NCI-H748 treated with DMSO at 0.1 percent for 48 hours (cell line): ENCODE measurements at regions not wholly inside any gene's neighbourhood (a gene's known extent, or its start where the extent isn't known, plus 50 kb on each side); places are given as distances from the start of the nearest gene placed in this dataset.
A peak's percentile ranks its signal among the peaks of the same experiment; 100 is the strongest.
"Not testable (repeated sequence)": the region's sequence is repeated elsewhere in the genome, so short reads cannot be mapped to it uniquely, and the experiment has no call there.

Source experiments
- DNase-seq: peaks from one replicate; lab custom pipeline; 2025; lab: John Stamatoyannopoulos, UW

DNA sequence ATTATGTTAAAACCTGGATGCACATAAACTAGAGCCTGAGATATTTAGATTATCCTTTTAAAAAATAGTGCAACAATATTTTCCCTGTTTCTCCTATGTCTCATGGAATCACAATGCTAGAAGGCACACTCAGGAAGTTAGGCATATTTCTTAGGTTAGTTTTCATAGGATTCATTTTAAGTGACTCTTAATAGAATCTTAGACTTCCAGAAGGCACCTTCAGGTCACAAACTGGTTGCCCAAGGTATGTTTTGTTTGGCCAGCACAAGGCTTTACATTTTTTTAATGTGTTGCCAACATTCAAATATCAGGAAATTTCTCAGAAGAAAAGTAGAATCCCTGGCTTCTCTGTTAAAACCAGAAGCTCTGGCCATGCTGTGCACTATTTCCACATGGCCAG is 129.3 kb downstream of the LNPK start:
- DNase-seq: no peak

GRCh38 chr2:175872005-175872348 is 130.1 kb downstream of the LNPK start:
- no peak for DNase-seq

GRCh38 chr2:175871331-175872004 is 130.6 kb downstream of the LNPK start:
- DNase-seq: no peak

DNA sequence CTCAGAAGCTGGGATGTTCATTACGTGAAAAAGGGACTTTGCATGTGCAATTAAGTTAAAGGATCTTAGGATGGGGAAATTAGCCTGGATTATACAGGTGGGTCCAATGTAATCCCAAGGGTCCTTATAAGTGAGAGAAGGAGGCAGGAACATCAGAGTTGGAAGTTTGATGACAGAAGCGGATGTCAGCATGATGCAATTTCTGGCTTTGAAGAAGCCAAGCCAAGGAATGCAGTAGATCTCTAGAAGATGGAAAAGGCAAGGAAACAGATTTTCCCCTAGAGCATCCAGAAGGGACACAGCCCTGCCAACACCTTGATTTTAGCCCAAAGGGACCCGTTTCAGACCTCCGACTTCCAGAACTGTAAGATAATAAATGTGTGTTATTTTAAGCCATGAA is 136.4 kb downstream of the LNPK start:
- no peak for DNase-seq

GRCh38 chr2:175864137-175864850 is 137.8 kb downstream of the LNPK start:
- no peak for DNase-seq

GRCh38 chr2:175861958-175862357 is 140.1 kb downstream of the LNPK start:
- no peak for DNase-seq

DNA sequence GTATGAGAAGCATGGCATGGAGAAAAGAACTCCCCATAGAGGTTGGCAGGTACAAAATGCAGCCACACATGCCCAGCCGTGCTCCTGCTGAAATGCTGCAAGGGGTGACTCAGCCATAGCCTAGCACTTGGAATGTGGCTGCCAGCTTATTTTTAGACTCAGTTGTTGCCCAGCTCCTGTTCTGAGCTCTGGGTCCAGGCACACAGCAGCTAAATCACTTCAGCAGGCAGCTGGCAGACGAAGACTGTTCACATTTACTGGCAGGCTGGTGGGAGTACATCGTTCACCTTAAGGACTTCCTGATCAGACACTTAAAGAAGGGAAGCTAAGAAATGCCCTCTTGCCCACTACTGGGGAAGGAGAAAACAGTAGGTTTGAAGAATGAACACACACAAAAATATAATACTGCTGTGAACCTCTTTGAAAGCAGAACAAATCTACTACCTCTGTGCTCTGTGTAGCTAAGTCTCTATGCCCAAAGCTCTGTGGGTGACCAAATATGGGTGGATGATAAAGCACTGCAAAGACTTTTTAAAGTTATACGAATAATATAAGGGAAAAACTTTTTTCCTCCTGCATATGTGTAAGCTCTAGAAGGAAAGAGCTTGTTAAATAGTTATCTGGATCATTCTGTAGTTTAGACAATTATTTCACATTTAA is 146.1 kb downstream of the LNPK start:
- DNase-seq: no peak

DNA sequence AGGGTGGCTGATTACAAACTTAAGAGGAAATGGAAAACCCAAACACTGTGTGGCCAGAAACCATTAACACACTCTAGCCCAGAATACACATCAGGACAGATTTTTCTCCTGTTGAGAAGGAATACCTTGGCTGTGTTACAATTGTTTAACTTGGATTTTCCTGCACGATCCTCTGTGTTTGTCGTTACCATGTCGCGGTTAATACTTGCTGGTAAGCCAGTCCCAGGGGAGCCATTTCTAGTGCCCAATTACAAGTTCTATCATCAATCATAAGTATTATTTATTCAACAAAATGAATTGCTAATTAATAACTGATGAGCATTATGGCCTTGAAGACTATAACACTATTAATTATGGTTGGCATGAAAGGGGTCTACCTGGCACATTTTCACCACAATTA is 146.8 kb downstream of the LNPK start:
- peak; percentile 16 for DNase-seq

- DNase-seq: peak; percentile 87
These were observed 147.4 kb downstream of the LNPK start for GRCh38 chr2:175854665-175855064.

GRCh38 chr2:175854129-175854528 is 147.9 kb downstream of the LNPK start:
- DNase-seq: peak; percentile 94

DNA sequence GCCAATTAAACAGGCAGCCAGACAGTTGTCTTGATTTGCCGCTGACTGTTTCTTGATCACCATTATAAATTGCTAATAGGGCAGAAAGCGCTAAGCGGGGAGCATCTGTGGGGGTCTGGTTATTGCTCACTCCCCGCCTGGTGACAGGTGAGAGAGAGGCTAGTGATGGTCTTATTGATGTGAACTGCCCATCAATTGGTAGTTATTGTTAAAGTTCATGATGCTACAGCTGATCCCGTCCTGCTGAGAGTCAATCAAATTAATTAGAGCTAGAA is 148.5 kb downstream of the LNPK start:
- peak; percentile 69 for DNase-seq

DNA sequence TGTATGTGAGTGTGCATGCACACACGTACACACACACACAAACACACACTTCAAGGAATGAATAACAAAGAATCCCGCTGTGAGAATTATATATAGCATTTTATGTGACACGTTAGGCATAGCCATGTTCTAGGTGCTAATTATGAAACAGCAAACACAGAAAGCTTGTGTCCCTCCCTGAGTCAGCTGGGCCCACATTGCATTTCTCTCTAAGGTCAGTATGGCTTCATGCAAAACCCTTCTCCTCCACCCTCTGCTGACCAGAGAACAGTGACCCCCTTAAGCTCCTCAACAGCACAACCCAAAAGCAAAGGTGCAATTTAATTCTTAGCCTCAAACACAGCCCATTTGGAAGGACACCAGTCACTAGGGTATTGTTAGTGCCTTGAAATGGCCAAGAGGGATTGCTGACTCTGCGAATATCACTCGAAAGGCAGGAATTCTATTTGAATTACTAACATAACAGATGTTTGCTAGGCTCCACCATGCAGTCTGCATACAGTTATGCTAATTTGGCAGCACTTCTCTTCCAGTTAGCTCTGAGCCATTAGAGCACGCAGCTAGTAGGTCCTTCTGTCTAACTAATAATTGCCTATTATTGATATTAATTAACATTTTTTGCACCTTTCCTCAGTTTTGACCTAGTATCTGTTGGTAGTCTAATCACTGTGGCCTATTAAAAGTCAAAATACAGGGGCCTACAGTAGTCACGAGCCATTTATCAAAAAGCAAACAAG is 149.0 kb downstream of the LNPK start:
- DNase-seq: peak; percentile 52

GRCh38 chr2:175847128-175847527 is 154.9 kb downstream of the LNPK start:
- DNase-seq: no peak

- DNase-seq: no peak
These were observed 157.9 kb downstream of the LNPK start for GRCh38 chr2:175844169-175844568.

DNA sequence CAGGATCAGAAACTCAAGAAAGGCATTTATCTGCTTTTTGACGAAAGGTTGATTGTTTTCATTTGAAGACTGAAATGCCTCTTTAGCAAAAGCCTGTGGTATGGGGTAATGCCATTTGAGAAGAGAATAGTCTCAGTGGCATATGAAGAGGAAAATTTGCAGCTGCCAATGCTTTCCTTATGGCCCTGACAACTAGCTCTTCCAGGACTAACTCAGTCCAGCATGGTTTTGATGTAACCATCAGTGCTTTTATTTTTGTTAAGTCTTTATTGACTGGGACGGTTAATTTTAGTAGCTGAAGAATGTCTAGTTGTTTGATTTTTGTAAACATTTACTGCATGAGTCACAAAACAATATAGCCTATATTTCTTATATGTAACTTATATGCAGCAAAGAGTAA is 158.4 kb downstream of the LNPK start:
- DNase-seq: no peak

DNA sequence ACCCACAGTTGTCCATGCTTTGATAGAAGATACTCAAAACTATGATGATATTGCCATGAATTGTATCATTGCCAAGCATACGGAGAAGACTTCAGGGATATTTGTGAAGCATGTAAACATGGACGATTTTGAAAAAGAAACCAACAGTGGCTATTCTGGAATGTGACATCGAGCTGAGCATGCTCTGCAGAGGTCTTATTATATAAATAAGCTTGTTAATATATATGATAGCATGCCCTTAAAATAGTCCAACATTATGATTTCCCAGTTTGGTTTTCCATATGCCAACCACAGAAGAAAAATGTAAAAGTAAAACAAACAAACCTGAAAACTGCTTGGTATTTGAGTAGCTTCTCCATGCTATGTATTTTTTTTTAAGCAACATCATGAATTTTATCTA is 159.1 kb downstream of the LNPK start:
- no peak for DNase-seq

DNA sequence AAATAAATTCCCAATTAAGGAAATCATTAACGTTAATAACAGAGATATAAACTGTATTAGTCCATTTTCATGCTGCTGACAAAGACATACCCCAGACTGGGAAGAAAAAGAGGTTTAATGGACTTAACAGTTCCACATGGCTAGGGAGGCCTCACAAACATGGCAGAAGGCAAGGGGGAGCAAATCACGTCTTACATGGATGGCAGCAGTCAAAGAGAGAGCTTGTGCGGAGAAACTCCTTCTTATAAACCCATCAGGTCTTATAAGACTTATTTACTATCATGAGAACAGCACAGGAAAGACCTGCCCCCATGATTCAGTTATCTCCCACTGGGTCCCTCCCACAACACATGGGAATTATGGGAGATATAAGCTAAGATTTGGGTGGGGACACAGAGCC is 161.3 kb downstream of the LNPK start:
- DNase-seq: not testable (repeated sequence)

GRCh38 chr2:175840256-175840655 is 161.8 kb downstream of the LNPK start:
- no peak for DNase-seq

GRCh38 chr2:175838979-175839378 is 163.1 kb downstream of the LNPK start:
- no peak for DNase-seq

GRCh38 chr2:175837046-175837445 is 165.0 kb downstream of the LNPK start:
- DNase-seq: no peak

GRCh38 chr2:175836361-175836760 is 165.7 kb downstream of the LNPK start:
- no peak for DNase-seq

GRCh38 chr2:175834477-175834876 is 167.6 kb downstream of the LNPK start:
- peak; percentile 47 for DNase-seq

- no peak for DNase-seq
These were observed 169.2 kb downstream of the LNPK start for GRCh38 chr2:175832866-175833265.
